ENCODE measurements at regions not wholly inside any gene's neighbourhood (a gene's known extent, or its start where the extent isn't known, plus 50 kb on each side); places are given as distances from the start of the nearest gene placed in this dataset.

DNA sequence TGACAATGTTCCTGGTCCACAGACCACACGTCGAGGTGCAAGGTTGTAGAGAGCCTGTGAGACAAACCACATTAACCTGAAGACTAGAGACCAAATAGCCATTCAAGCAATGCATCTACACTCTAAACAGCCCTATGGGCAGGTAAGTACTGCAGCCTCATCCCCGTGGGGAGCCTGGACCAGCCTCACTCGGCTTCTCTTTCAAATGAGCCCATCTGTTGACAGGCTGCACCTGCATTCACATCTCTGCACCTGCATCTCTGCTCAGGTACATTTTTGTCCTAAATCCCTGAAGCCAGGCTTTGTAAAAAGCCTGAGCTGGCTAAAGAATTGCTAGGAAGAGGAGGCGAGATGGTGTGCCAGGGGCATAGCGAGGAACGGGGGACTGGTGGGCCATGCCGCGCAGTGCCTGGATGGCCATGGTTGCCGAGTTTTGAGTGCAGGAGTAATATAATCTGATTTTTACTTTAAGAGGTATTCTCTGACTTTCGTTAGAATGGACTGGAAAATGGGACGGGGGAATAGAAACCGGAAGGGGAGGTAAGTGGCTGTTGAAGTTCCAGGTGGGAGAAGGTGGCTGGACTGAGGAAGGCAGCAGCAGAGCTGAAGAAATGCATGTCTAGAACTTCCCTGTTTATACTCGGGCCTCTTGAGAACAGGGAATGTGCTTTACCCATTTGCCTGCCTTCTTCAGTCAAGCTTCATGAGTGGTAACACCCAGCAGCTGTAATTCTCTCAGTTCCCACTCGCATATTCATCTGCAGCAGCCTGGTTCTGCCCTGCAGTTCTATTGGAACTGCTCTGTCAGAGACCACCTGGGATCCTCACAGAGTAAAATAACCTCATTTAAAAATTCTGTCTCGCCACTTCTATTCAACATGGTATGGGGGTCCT is 226.4 kb downstream of the OPA1 start:
- TF ChIP-seq, protein P1, sequence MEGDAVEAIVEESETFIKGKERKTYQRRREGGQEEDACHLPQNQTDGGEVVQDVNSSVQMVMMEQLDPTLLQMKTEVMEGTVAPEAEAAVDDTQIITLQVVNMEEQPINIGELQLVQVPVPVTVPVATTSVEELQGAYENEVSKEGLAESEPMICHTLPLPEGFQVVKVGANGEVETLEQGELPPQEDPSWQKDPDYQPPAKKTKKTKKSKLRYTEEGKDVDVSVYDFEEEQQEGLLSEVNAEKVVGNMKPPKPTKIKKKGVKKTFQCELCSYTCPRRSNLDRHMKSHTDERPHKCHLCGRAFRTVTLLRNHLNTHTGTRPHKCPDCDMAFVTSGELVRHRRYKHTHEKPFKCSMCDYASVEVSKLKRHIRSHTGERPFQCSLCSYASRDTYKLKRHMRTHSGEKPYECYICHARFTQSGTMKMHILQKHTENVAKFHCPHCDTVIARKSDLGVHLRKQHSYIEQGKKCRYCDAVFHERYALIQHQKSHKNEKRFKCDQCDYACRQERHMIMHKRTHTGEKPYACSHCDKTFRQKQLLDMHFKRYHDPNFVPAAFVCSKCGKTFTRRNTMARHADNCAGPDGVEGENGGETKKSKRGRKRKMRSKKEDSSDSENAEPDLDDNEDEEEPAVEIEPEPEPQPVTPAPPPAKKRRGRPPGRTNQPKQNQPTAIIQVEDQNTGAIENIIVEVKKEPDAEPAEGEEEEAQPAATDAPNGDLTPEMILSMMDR (IDR thresholded peaks at IDR 0.05): no peak
- TF ChIP-seq POLR2A (IDR thresholded peaks at IDR 0.05) (no peak), POLR2AphosphoS5 (IDR thresholded peaks at IDR 0.05) (no peak)

Measured in prostate gland (tissue), 2 donors.